Neural cell (in vitro differentiated cells): ENCODE measurements at regions not wholly inside any gene's neighbourhood (a gene's known extent, or its start where the extent isn't known, plus 50 kb on each side); places are given as distances from the start of the nearest gene placed in this dataset.

Experiments
- H2AFZ ChIP-seq: fragments of 200-600, 300-800 bp; sonication (generic), shearing (Covaris generic); 2 replicates; pipeline ENCODE4 v1.6.0; 2014; ENCODE audit warnings: low read depth, mild to moderate bottlenecking, antibody characterized with exemption, low read length, moderate library complexity
- H3F3A ChIP-seq: fragments of 200-600 bp; shearing (Covaris generic); 2 replicates; pipeline ENCODE4 v1.6.1; 2016; ENCODE audit warnings: mild to moderate bottlenecking, moderate library complexity, mixed read lengths, antibody characterized with exemption, low read length; ENCODE audit not compliant: insufficient read depth, poor library complexity, severe bottlenecking
- H3K27ac ChIP-seq: fragments of 200-600, 300-800 bp; sonication (generic), shearing (Covaris generic); 2 replicates; pipeline ENCODE4 v1.5.1; 2014; ENCODE audit warnings: mild to moderate bottlenecking, low read length, moderate library complexity
- H3K27me3 ChIP-seq: fragments of 300-800, 200-600 bp; sonication (generic), shearing (Covaris generic); 2 replicates; pipeline ENCODE4 v1.6.0; 2014; ENCODE audit warnings: mild to moderate bottlenecking, low read depth, low read length, moderate library complexity; ENCODE audit not compliant: insufficient read depth
- H3K36me3 ChIP-seq: fragments of 300-800, 200-600 bp; sonication (generic), shearing (Covaris generic); 2 replicates; pipeline ENCODE4 v1.5.1; 2014; ENCODE audit warnings: mild to moderate bottlenecking, antibody characterized with exemption, low read length, moderate library complexity; ENCODE audit not compliant: insufficient read depth
- H3K4me2 ChIP-seq: fragments of 300-800, 200-600 bp; sonication (generic), shearing (Covaris generic); 2 replicates; pipeline ENCODE4 v1.6.0; 2014; ENCODE audit warnings: mild to moderate bottlenecking, low read length
- H3K4me3 ChIP-seq: fragments of 300-800, 200-600 bp; sonication (generic), shearing (Covaris generic); 2 replicates; pipeline ENCODE4 v1.5.1; 2014; ENCODE audit warnings: mild to moderate bottlenecking, low read length, moderate library complexity
- H3K79me2 ChIP-seq: fragments of 200-600 bp; shearing (Covaris generic); replicated peaks from 2 replicates; pipeline ENCODE4 v1.6.0; 2014; ENCODE audit warnings: mild to moderate bottlenecking, low read length, moderate library complexity; ENCODE audit not compliant: insufficient read depth
- H3K9ac ChIP-seq: fragments of 300-800, 200-600 bp; sonication (generic), shearing (Covaris generic); 2 replicates; pipeline ENCODE4 v1.6.1; 2016; ENCODE audit warnings: mild to moderate bottlenecking, low read length, mixed read lengths
- H3K9me2 ChIP-seq: fragments of 200-600 bp; shearing (Covaris generic); 2 replicates; pipeline ENCODE4 v1.6.1; 2016; ENCODE audit warnings: mild to moderate bottlenecking, low read length, mixed read lengths; ENCODE audit not compliant: insufficient read depth
- H3K9me3 ChIP-seq: fragments of 200-600, 300-800 bp; sonication (generic), shearing (Covaris generic); 2 replicates; pipeline ENCODE4 v1.6.1; 2016; ENCODE audit warnings: mild to moderate bottlenecking, mixed run types, low read length, moderate library complexity, mixed read lengths
- H4K20me1 ChIP-seq: fragments of 200-600 bp; shearing (Covaris generic); 2 replicates; pipeline ENCODE4 v1.6.1; 2016; ENCODE audit warnings: mild to moderate bottlenecking, mixed run types; ENCODE audit not compliant: insufficient read depth
- EP300 ChIP-seq: fragments of 450-650 bp; conservative IDR thresholded peaks from 2 replicates; pipeline ENCODE4 v1.6.1; 2014; ENCODE audit warnings: antibody characterized with exemption, mild to moderate bottlenecking, moderate library complexity; ENCODE audit not compliant: poor library complexity, severe bottlenecking
- EZH2 ChIP-seq: fragments of 200-600, 300-800 bp; shearing (Covaris generic), sonication (generic); IDR thresholded peaks from 2 replicates; pipeline ENCODE4 v1.6.1; 2014; ENCODE audit warnings: antibody characterized with exemption, low read length, borderline replicate concordance, mild to moderate bottlenecking; ENCODE audit not compliant: insufficient read depth, poor library complexity, severe bottlenecking
- MXI1 ChIP-seq: fragments of 450-650 bp; conservative IDR thresholded peaks from 2 replicates; pipeline ENCODE4 v1.6.1; 2014; ENCODE audit warnings: antibody characterized with exemption, mild to moderate bottlenecking; ENCODE audit not compliant: poor library complexity, severe bottlenecking
- POLR2AphosphoS5 ChIP-seq: IDR thresholded peaks from 2 replicates; pipeline ENCODE4 v1.6.1; 2012
- RAD21 ChIP-seq: fragments of 450-650 bp; conservative IDR thresholded peaks from 2 replicates; pipeline ENCODE4 v1.6.1; 2014; ENCODE audit warnings: antibody characterized with exemption, mild to moderate bottlenecking, moderate library complexity
- REST ChIP-seq: IDR thresholded peaks from 2 replicates; pipeline ENCODE4 v1.6.1; 2012; ENCODE audit warnings: borderline replicate concordance
- SMC3 ChIP-seq: fragments of 450-650 bp; conservative IDR thresholded peaks from 2 replicates; pipeline ENCODE4 v1.6.1; 2014; ENCODE audit warnings: antibody characterized with exemption, mild to moderate bottlenecking, moderate library complexity; ENCODE audit not compliant: poor library complexity
- TAF1 ChIP-seq: IDR thresholded peaks from 2 replicates; pipeline ENCODE4 v1.6.1; 2012; ENCODE audit warnings: low read depth
- TF ChIP-seq, protein P1 (sequence below): fragments of 450-650 bp; IDR thresholded peaks from 2 replicates; pipeline ENCODE4 v1.5.1; 2014; ENCODE audit warnings: antibody characterized with exemption, mild to moderate bottlenecking, moderate library complexity; ENCODE audit not compliant: poor library complexity, severe bottlenecking

GRCh38 chr17:33854596-33854995, 400.5 kb upstream of the CCL2 start:
- H3K9me2 ChIP-seq: no peaks in the 10 kb centered on the region
- TF ChIP-seq, protein P1, sequence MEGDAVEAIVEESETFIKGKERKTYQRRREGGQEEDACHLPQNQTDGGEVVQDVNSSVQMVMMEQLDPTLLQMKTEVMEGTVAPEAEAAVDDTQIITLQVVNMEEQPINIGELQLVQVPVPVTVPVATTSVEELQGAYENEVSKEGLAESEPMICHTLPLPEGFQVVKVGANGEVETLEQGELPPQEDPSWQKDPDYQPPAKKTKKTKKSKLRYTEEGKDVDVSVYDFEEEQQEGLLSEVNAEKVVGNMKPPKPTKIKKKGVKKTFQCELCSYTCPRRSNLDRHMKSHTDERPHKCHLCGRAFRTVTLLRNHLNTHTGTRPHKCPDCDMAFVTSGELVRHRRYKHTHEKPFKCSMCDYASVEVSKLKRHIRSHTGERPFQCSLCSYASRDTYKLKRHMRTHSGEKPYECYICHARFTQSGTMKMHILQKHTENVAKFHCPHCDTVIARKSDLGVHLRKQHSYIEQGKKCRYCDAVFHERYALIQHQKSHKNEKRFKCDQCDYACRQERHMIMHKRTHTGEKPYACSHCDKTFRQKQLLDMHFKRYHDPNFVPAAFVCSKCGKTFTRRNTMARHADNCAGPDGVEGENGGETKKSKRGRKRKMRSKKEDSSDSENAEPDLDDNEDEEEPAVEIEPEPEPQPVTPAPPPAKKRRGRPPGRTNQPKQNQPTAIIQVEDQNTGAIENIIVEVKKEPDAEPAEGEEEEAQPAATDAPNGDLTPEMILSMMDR: no peak
- TF ChIP-seq MXI1 (no peak), TAF1 (no peak), EP300 (no peak), SMC3 (no peak), EZH2 (no peak)
- no peak overlapping the region for H2AFZ ChIP-seq
- no peaks in the 10 kb centered on the region for H3K36me3 ChIP-seq
- H3K79me2 ChIP-seq: no peaks in the 10 kb centered on the region
- no peak overlapping the region for H3K27ac ChIP-seq
- H3K9me3 ChIP-seq: no peaks in the 10 kb centered on the region
- no peak overlapping the region for H3K4me3 ChIP-seq
- no peaks in the 10 kb centered on the region for H3K27me3 ChIP-seq
- no peaks in the 10 kb centered on the region for H3F3A ChIP-seq
- no peak overlapping the region for H3K4me2 ChIP-seq
- no peak overlapping the region for H3K9ac ChIP-seq
- H4K20me1 ChIP-seq: no peaks in the 10 kb centered on the region

DNA sequence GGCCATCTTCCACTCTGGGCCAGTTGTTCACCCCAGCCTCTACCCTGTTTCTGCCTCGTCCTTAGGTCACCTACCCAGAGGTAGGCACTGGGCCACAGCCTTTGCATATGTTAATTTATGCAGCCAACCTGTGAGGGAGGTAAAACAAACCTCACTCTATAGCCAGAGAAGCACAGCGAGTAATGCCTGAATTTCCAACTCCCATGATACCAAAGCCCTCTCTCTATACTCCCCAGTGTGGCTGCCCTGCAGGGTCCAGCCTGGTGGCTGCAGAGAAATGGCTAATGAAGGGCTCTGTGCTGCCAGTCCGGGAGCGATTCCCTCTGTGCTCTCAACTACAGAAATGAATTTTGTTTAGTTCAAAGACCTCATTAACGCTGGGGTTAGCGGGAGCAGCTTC, 397.0 kb upstream of the CCL2 start:
- Histone ChIP-seq H3K27ac (no peak overlapping the region), H3K9ac (no peak overlapping the region), H4K20me1 (no peaks in the 10 kb centered on the region), H3K9me2 (no peaks in the 10 kb centered on the region), H3K4me3 (no peak overlapping the region), H3K36me3 (no peaks in the 10 kb centered on the region), H3K4me2 (no peak overlapping the region), H3K79me2 (no peaks in the 10 kb centered on the region), H2AFZ (no peak overlapping the region), H3F3A (no peaks in the 10 kb centered on the region), H3K9me3 (no peaks in the 10 kb centered on the region), H3K27me3 (no peaks in the 10 kb centered on the region)
- TF ChIP-seq SMC3 (no peak), RAD21 (no peak), POLR2AphosphoS5 (no peak), MXI1 (no peak), EP300 (no peak), EZH2 (no peak), TAF1 (no peak), REST (no peak)
- TF ChIP-seq, protein P1: no peak
